ENCODE measurements at regions not wholly inside any gene's neighbourhood (a gene's known extent, or its start where the extent isn't known, plus 50 kb on each side); places are given as distances from the start of the nearest gene placed in this dataset.

GRCh38 chr3:6264906-6265305, 596.0 kb upstream of the GRM7 start:
- TF ChIP-seq CTCF (conservative IDR thresholded peaks at IDR 0.05), result no peak
- Mint-ChIP-seq H3K9me3 (no peaks in the 10 kb centered on the region), H3K4me3 (no peak overlapping the region), H3K27me3 (ENCODE audit: low read depth) (no peaks in the 10 kb centered on the region), H3K4me1 (no peaks in the 10 kb centered on the region), H3K36me3 (ENCODE audit: low read depth) (no peaks in the 10 kb centered on the region), H3K27ac (ENCODE audit: unreplicated experiment) (no peak overlapping the region)
- no peak for DNase-seq (ENCODE audit: low read depth, low spot score)

- DNase-seq (ENCODE audit: low read depth, low spot score), result no peak
- no peak for TF ChIP-seq CTCF (conservative IDR thresholded peaks at IDR 0.05)
- Mint-ChIP-seq H3K9me3 (peaks cover 3% of the 10 kb centered on the region), H3K27me3 (ENCODE audit: low read depth) (no peaks in the 10 kb centered on the region), H3K4me3 (no peak overlapping the region), H3K4me1 (no peaks in the 10 kb centered on the region), H3K27ac (ENCODE audit: unreplicated experiment) (no peak overlapping the region), H3K36me3 (ENCODE audit: low read depth) (no peaks in the 10 kb centered on the region)
Measured at GRCh38 chr3:6266135-6266534, 594.8 kb upstream of the GRM7 start.

- no peaks in the 10 kb centered on the region for H3K27me3 Mint-ChIP-seq (ENCODE audit: low read depth)
- no peaks in the 10 kb centered on the region for H3K4me1 Mint-ChIP-seq
- no peak overlapping the region for H3K27ac Mint-ChIP-seq (ENCODE audit: unreplicated experiment)
- no peak overlapping the region for H3K4me3 Mint-ChIP-seq
- peaks cover 3% of the 10 kb centered on the region for H3K36me3 Mint-ChIP-seq (ENCODE audit: low read depth)
- DNase-seq (ENCODE audit: low read depth, low spot score), result no peak
- peaks cover 3% of the 10 kb centered on the region for H3K9me3 Mint-ChIP-seq
- no peak for TF ChIP-seq CTCF (conservative IDR thresholded peaks at IDR 0.05)
Measured at GRCh38 chr3:6273878-6274277, 587.0 kb upstream of the GRM7 start.

GRCh38 chr3:6281662-6282061, 579.3 kb upstream of the GRM7 start:
- H3K4me3 Mint-ChIP-seq, result no peak overlapping the region
- no peaks in the 10 kb centered on the region for H3K36me3 Mint-ChIP-seq (ENCODE audit: low read depth)
- no peaks in the 10 kb centered on the region for H3K4me1 Mint-ChIP-seq
- DNase-seq (ENCODE audit: low read depth, low spot score), result no peak
- H3K9me3 Mint-ChIP-seq, result no peaks in the 10 kb centered on the region
- H3K27ac Mint-ChIP-seq (ENCODE audit: unreplicated experiment), result no peak overlapping the region
- H3K27me3 Mint-ChIP-seq (ENCODE audit: low read depth), result no peaks in the 10 kb centered on the region
- no peak for TF ChIP-seq CTCF (conservative IDR thresholded peaks at IDR 0.05)

- Mint-ChIP-seq H3K4me1 (no peaks in the 10 kb centered on the region), H3K9me3 (peaks cover 5% of the 10 kb centered on the region), H3K36me3 (ENCODE audit: low read depth) (peaks cover 3% of the 10 kb centered on the region), H3K4me3 (no peak overlapping the region), H3K27ac (ENCODE audit: unreplicated experiment) (no peak overlapping the region), H3K27me3 (ENCODE audit: low read depth) (no peaks in the 10 kb centered on the region)
- DNase-seq (ENCODE audit: low read depth, low spot score), result no peak
- no peak for TF ChIP-seq CTCF (conservative IDR thresholded peaks at IDR 0.05)
Measured at GRCh38 chr3:6282918-6283317, 578.0 kb upstream of the GRM7 start.

All from neural crest cell (in vitro differentiated cells).